GM18508 (cell line): ENCODE measurements at regions not wholly inside any gene's neighbourhood (a gene's known extent, or its start where the extent isn't known, plus 50 kb on each side); places are given as distances from the start of the nearest gene placed in this dataset.
"Not testable (repeated sequence)": the region's sequence is repeated elsewhere in the genome, so short reads cannot be mapped to it uniquely, and the experiment has no call there.

ENCODE experiments used
- ATAC-seq: cut with Tn5 transposase; IDR thresholded peaks from one replicate; pipeline ENCODE4 v1.9.1; 2021; ENCODE audit warnings: moderate number of reproducible peaks; ENCODE audit not compliant: insufficient read depth, unreplicated experiment

DNA sequence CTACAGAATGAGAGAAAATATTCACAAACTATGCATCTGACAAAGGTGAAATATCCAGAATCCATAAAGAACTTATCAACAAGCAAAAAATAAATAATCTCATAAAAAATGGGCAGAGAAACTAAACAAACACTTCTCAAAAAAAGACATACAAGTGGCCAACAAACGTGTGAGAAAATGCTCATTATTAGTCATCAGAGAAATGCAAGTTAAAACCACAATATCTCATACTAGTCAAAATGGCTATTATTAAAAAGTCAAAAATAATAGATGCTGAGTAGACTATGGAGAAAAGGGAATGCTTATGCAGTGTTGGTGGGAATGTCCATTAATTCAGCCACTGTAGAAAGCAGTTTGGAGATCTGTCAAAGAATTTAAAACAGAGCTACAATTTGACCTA is 533.3 kb downstream of the TMA16 start:
- ATAC-seq: no peak

DNA sequence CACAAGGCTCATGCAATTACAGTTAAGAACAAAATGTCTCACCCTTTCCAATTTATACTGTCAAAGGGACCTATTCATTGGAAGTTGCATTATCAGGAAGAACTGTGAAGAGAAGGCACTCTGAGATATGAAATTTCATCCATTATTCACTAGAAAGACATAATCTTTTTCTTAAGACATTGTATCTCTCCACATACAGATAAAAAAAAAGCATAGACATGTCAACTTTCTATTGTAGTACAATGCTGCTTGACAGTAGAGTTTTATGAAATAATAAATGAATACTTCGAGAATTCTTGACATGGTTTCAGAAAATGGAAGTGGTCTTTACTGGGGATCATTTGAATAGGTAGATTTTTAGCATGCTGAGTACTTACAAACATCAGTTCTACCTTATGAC is 545.0 kb downstream of the TMA16 start:
- no peak for ATAC-seq

- no peak for ATAC-seq
These were observed 562.1 kb downstream of the TMA16 start for GRCh38 chr4:164056426-164057142.

DNA sequence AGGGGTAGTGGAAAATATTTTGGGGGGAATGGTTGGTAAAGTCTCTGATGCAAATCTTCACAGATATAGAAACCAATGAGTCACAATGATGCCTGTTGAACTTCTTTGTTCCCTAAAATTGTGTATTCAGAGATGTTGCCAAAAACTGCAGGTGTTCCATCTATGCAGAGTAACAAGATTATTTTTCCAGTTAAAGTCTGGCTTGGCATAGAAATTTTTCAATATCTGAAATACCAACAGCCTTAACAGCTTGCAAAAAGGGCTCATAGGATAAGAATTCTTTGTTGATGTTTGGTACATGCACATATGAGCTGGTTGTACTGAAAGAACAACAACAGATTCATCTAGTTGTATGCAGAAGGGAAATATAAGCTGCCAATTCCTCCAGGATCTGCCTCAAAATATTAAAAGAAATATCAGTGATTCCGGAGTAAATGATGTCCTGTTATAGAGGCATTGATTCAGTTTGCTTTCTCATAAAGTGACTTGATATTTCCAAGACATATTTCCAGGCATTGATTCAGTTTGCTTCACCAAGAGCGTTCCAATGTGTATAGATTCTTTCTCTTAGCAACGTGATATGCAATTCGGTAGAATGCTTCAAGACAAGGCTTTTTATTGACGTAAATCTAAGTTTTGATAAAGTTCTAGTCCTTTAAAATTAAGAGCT is 564.4 kb downstream of the TMA16 start:
- ATAC-seq: no peak

GRCh38 chr4:164060456-164060855 is 566.0 kb downstream of the TMA16 start:
- ATAC-seq: no peak

- no peak for ATAC-seq
These were observed 573.9 kb downstream of the TMA16 start for GRCh38 chr4:164068392-164068791.

DNA sequence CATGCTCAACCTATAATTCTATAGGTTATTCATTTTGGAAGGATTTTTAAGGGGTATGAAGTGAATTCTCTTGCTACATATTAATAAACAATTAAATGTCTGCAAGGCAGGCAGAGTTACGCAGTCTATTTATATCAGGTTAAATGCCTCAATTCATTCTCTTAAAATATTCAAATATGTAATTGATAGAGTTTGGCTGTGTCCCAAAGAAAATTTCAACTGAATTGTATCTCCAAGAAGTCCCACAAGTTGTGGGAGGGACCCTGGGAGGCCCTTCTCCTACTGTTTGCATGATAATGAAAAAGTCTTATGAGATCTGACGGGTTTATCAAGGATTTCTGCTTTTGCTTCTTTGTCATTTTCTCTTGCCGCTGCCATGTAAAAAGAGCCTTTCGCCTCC is 576.1 kb downstream of the TMA16 start:
- ATAC-seq: no peak

DNA sequence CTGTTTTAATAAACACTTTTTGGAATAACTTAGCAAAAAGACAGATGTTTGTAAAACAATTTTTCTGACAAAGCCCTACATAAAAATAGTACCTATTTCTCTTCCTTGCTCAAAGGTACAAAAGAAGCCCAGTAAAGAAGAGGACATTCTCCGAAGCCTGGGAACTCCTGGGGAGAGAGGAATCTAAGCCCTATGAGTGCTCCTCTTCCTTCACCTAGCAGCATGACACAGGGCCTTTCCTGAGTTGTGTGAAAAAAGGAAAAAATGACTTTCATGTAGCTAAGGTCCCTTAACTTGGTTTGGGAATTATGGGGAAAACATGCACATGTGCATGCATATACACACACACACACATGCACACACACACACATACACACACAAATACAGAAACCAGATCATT is 586.9 kb downstream of the TMA16 start:
- no peak for ATAC-seq

GRCh38 chr4:164081801-164082200 is 587.3 kb downstream of the TMA16 start:
- ATAC-seq: no peak

DNA sequence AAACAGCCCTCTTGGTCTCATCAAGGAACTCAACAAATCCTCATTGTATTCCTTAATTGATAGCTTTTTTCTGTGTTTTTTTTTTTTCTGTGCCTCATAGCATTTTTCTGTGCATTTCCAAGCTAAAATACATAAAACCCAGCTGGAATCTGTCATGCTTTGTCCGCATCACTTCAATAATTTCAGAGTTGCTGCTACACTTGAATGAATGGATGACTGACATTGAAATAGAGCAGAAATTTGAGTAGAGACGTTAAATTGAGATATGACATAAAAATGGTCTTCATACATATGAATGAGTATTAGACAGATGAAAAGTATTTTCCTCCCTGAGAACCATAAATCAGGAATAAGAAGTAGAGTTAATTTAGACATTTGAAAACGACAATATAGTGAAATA is 593.2 kb downstream of the TMA16 start:
- no peak for ATAC-seq

GRCh38 chr4:164095313-164096110 is 601.0 kb downstream of the TMA16 start:
- ATAC-seq: no peak

- no peak for ATAC-seq
These were observed 602.5 kb downstream of the TMA16 start for GRCh38 chr4:164096766-164097518.

DNA sequence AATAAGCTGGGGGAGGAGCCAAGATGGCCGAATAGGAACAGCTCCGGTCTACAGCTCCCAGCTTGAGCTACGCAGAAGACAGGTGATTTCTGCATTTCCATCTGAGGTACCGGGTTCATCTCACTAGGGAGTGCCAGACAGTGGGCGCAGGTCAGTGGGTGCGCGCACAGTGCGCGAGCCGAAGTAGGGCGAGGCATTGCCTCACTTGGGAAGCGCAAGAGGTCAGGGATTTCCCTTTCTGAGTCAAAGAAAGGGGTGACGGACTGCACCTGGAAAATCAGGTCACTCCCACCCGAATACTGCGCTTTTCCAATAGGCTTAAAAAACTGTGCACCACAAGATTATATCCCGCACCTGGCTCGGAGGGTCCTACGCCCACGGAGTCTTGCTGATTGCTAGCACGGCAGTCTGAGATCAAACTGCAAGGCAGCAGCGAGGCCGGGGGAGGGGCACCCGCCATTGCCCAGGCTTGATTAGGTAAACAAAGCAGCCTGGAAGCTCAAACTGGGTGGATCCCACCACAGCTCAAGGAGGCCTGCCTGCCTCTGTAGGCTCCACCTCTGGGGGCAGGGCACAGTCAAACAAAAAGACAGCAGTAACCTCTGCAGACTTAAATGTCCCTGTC is 606.4 kb downstream of the TMA16 start:
- ATAC-seq: not testable (repeated sequence)

DNA sequence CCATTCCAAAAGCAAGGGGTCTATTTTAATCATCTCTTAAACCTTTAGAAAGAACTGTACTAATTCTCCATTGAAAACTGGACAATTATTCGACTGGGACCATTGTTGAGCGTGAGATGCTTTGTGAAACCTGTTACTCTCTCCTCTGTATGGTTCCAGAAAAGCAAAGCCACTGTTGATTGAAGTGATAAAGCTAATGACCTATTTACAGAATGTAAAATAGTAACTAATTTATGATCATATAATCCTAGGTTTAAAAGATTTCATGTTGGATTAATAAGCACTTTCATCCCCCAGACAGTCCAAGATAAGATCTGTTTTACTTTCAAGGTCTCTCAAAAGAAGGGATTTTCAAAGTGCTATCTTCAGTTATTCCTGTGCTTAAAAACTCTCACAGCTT is 614.5 kb downstream of the TMA16 start:
- ATAC-seq: no peak

DNA sequence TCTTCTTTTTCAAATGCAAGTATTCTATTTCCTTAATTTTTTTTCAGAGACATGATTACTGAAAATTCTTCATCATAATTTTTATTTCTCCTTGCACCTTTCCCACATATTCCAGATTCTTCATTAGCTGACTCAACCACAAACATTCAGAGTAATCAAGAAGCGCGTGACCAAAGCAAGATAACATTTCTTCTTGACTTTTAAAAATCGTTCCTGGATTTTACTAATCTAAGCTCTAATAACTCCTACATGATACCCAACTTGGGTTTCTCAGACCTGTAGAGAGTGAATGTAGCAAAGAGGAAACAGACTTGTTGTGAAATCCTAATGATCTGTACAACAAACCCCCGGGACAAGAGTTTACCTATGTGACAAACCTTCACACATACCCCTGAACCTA is 615.0 kb downstream of the TMA16 start:
- no peak for ATAC-seq

- no peak for ATAC-seq
These were observed 620.7 kb downstream of the TMA16 start for GRCh38 chr4:164115236-164115635.

GRCh38 chr4:164116286-164116685 is 621.8 kb downstream of the TMA16 start:
- ATAC-seq: no peak

GRCh38 chr4:164134388-164134787 is 619.5 kb upstream of the SMIM31 start:
- ATAC-seq: no peak

DNA sequence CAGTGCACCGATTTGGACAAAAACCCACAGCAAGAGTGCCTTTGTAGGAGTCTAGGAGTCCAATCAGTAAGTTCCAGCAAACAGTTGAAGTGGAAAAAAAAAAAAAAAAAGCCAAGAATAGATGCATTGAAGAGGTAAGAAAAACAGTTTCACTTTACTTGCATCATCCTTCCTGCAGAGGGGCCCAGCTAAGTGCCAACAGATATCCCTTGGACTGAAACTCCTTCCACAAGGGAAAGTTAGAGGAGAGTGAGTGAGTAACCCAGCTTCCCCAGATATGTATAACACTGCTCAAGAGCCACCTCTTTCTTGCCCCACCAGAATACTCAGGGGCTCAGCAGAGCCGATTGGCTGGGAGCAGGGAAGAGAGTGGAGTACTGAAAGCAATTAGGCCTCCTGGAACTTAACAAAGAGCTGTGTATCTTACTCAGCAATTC is 617.7 kb upstream of the SMIM31 start:
- ATAC-seq: no peak

DNA sequence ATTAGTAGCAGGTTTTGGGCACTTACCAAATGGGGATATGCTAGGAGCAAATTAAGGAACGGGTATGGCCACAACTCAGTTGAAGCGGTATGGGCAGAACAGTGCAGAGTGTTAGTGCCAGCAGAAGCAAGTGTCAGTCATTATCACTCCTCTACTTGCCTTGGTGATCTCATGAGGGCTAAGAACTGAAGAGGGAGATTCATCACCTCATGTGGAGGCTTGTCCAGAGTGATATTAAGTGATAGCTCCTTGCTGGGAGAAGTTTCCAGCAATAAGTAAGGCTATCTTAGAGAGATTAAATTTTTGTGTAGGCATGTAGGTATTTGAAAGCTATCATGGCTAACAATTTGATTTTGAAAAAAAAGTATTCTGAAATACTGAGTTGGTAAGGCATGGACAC is 615.4 kb upstream of the SMIM31 start:
- no peak for ATAC-seq
